ENCODE measurements at regions not wholly inside any gene's neighbourhood (a gene's known extent, or its start where the extent isn't known, plus 50 kb on each side); places are given as distances from the start of the nearest gene placed in this dataset.

DNA sequence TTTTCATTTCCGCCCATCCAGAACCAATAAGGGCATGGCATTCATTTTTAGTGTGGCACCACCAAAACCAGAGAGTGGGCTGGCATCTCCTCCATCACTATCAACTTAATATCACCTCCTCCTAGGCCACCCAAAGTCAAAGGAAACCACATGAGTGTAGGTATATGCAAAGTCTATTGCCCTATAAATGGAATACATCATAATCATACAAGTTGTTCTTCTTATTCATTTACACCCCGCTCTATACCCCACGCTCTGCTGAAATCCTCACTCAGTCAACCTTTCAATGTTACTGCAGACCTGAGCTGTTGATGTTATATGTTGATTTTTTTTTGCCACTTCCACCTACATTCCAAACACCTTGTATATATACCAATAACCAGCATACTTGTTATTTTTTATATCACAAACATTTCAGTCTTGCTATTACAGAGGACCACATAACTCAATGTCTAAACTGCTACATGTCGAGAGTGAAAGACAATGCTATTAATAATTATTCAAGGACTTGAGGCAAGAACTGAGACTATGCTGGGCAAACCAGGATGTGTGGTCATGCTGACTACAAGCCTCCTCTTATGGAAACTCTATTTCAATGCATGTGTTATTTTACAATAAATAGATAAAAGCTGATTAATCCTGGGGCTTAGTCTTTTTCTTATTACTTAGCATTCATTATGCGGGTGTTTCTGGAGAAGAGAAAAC, 466.5 kb upstream of the ID2 start:
- DNase-seq (ENCODE audit: low read depth): no peak

DNA sequence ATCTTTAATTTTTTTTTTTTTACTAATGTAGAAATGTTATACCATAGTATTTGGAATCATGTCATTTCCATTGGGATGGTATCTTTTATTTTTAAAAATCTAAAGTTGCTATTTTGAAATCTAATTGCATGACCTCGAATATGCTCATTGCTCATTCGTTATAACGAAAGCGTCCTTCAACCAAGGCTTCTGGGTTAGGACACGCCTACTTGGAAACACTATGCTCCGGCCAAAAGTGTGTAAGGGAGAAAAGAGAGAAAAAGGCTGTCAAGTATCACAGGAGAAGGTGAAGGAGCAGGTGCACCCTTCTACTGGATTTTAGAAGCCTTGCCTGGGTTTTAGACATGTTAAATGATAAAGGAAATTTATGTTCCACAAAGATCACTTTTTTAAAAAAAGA, 465.9 kb upstream of the ID2 start:
- no peak for DNase-seq (ENCODE audit: low read depth)

DNA sequence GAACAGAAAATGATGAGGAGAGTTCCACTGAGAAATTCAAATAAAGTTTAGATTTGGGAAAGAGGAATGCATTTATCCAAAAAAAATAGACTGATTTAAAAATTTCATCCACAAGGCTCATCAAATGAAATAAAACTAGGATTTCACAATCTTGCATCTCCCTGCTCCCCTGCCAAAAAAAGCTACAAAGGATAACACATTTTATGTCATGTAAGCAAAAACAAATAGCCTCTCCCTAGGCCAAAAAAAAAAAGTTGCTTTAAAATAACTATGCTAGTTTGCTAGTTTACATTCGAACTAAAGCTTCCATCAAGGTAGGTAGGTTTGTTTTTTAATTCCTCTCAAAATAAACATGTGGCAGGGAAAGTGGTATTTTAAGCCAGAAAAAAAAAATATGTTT, 465.5 kb upstream of the ID2 start:
- no peak for DNase-seq (ENCODE audit: low read depth)

DNA sequence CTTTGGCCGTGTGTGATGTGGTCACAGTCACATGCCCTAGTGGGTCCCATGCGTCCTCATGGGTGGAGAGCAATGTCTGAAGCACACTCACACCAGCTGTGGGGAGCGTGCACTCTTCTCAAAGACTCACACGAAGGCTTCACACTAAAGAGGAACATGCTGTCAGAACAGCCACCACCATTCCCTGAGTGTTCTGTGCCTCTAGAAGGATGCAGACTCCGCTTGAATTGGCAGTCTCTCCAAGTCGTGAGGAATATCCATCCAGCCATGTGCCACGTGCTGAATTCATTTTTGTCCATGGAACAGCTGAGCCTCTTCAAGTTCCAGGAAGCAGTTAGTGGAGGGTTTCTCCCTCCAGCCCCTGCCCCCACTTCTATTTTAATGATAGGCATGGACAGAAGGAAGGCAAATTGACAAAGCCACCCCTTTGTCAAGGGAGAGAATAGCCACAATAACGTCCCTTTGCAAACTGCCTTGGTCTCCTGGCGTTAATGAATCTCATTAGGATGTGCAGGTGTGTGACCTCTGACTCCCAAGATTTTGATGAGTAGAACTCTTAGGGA, 464.3 kb upstream of the ID2 start:
- DNase-seq (ENCODE audit: low read depth): no peak

DNA sequence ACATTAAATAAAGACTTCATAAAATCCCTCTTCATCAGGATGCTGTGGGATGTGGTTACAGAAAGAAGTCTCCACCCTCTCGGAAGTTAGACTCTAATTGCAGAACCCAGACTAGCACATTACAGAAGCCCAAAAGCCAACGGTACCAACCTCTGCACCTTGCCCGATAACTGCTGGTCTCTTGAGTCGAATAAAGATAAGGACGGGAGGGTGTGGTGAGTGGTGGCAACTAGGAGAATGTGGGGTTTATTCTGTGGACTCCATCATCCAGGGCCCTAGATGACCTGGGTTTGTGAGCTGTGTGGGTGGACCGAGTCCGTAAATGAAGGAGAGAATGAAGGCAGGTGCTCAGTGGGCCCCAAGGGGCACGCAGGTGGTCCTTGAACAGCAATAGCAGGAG, 462.8 kb upstream of the ID2 start:
- no peak for DNase-seq (ENCODE audit: low read depth)

DNA sequence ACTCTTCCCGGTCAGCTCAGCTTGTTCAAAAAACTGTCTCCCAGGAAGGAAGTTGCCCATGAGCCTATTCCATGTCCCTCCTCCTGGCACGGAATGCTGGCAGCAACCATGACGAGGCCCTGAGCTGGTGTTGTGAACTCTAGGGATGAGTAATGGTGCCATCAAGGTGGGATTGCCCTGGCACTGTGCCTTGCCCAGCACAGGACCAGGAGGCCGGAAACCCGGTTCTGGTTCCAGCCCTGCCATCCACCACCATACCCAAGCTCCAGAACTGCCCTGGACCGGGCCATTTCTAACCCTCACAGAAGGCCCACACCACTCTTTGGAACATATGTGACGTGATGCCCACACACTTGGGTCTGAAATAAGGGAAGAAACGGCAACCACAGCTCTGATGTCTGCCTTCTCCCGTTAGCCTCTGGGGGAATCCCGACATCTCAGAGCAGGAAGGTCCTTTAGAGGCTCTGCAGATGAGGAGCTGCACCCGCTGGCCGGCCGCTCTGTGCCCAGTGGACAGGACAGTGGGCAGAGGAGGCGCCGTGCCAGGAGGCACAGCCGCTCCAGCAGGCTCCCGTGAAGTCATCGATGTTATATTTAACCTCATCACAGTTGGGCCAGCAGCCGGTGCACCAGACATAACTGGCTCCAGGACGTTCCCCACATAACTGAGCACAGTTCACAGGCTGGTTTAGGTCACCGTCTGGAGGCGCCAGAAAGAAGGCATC, 462.1 kb upstream of the ID2 start:
- DNase-seq (ENCODE audit: low read depth): peak; percentile 29

DNA sequence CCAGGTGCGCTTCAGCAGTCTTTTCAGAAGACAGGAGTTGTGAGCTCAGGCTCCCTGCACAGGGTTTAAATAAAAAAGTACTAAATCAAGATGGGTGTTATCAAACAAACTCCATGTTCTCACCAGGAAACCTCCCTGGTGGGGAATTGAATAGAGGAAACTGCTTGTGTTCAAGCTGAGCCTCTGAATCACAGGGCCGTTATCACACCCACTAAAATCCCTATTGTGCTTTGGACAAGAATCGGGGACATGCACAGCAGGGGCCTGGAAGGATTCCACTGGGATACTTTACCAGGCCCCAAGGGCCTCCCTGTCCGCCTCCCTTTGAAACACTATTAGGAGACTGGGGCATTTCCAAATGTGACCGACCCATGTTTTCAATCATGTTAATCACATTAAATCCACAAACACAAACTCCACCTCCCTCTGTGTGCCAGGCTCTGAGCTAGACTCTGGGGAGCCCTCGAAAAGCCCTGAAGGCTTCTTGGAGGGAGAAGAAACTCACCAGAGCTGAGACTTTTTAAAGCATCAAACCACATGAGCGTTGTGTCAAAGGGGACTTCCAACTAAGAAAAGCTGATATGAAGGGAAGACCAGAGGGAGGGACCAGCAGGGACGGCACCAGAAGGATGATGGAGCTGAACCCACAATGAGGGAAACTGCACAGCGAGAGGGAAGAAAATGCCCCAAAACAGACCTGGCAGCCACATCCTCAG, 458.7 kb upstream of the ID2 start:
- no peak for DNase-seq (ENCODE audit: low read depth)

DNA sequence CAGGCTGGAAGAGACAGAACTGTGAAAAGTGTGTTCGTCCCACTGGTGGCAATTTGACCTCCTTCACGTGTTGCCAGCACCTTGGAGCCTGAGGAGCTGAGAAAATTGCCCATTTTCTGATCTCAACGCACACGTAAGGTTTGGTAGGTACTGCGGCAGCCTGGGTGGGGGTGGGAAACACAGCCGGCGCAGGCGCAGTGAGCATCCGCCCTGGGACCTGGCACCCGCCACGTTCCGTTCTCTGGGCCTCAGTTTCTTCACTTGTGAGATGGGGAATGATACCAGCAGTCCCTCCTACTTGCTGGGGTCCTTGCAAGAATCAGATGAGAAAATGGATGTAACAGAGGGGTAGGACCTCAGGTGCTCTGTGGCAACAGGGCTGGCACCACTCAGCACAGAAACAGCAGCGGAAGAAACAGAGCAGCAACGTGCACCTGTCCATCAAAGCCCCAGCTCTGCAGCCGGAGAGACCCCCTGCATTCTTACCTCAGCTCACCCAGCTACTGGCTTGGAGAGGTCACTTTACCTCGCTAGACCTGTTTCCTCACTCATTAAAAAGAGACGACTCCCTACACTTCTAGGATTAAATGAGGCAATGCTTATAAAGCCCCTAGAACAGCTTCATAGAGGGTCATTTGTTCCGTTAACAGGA, 458.0 kb upstream of the ID2 start:
- DNase-seq (ENCODE audit: low read depth): no peak

DNA sequence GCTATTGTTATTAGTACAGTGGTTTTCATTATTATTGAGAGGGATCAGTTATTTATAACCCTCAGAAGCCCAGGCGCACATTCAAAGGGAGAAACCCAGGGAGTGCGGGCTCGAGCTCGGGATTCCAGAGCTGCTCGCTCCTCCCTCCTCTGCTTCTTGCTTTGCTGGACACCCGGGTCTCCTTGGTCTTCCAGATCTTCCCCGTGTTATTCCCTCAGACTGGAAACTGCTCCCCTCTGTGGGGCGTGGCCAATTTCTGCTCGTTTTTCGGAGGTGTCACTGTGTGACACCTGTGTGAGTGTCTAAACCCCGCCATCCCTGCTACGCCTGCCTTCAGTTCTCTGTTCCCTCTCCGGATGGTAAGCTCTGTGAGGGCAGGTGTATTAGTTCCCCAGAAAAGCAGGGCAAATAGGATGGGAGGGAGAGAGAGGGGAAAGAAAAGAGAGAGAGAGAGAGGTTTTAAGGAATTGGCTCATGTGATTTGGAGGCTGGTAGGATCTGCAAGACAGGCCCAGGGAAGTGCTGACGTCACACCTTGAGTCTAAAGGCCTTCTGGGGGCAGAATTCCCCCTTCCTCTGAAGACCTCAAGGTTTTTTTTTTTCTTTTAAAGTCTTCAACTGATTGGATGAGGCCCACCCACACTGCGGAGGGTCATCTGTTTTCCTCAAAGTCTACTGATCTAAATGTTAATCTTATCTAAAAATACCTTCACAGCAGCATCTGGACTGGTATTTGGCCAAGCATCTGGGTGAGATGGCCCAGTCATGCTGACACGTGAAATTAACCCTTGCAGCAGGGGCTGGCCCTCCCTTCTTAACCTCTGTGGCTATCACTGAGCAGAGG, 457.3 kb upstream of the ID2 start:
- DNase-seq (ENCODE audit: low read depth): no peak

DNA sequence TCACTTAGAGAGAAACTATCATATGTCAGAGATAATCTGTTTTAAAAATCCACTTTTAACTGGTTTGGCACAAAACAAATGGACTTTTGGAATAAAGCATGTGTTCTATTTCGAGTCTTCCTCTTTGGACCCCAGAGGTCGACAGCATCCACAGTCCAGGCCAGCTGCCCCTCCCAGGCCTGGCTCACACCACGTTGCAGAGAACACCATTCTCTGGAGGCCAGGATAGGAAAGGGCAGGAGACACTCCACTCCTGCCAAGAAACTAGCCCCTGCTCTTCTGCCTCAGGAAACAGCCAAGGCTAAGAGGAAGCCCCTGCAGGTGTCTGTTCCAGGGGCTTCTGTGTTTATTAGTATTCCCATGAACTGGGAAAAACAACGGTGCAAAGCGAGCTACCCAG, 456.6 kb upstream of the ID2 start:
- DNase-seq (ENCODE audit: low read depth): no peak

DNA sequence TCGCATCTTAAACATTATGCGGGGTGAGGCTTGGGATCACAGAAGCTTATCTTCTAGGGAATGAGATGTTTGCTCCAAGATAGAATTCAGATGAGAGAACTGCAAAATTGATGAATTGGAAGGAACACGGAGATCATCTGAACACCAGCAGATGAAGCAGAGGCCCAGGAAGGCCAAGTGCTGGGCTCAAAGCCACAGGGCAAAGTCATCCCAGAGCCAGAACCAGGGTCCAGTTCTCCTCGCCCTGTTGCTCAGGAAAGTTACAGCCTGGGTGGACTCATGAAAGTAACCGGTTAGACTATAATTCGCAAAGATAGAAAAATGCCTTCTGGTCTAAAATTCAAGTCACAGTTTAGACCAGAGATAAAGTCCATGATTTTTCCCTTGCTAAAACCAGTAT, 456.1 kb upstream of the ID2 start:
- DNase-seq (ENCODE audit: low read depth): no peak

DNA sequence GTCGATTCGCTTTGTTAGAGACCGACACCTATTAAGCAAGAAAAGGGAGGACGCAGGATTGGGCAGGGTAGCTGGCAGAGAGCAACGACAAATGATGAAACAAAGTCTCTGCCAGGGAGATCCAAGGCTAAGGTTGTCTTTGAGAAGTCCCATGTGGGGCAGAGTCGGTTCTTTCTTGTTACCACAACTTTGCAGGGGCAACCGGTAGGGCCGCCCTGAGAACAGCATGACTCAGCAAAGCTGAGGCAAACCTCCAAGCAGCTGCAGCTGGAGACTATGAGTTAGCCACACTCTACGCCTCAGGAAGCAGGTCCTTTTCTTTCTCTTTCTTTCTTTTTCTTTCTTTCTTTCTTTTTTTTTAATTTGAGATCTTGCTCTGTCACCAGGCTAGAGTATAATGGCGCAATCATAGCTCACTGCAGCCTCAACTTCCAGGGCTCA, 452.3 kb upstream of the ID2 start:
- peak; percentile 71 for DNase-seq (ENCODE audit: low read depth)

DNA sequence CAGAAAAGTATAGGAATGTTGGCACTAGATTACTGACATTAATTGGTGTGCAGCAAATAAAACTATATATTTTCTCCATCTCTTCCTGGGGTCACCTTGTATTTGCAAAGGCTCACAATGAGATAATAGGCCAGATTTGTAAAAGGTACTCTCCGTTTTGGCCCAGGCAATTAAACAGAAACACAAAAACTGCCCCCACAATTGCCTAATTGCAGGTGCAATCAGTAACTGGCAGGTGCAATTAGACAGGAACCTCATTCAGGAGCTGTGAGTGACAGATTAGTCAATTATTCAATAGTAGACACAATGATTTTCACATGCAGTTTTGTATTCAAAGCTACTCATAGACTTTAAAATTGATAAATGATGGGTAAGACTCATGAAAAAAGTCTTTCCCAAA, 451.4 kb upstream of the ID2 start:
- DNase-seq (ENCODE audit: low read depth): no peak

DNA sequence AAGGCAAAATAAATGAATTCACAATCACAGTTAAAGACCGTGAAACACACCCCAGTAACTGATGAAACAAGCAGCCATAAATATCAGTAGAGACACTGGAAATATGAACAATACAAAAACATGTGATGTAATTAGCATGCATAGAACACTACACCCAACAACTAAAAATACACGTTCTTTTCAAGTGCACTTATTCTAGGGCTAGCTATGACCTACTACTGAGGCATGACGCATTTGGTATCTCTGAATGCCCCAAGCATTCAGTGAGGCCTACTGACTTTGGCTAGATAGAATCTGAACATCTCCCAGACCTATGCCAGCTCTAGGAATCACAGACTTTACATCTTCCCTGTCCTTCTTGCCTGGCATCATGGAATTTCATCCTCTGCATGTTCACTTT, 450.0 kb upstream of the ID2 start:
- DNase-seq (ENCODE audit: low read depth): no peak

DNA sequence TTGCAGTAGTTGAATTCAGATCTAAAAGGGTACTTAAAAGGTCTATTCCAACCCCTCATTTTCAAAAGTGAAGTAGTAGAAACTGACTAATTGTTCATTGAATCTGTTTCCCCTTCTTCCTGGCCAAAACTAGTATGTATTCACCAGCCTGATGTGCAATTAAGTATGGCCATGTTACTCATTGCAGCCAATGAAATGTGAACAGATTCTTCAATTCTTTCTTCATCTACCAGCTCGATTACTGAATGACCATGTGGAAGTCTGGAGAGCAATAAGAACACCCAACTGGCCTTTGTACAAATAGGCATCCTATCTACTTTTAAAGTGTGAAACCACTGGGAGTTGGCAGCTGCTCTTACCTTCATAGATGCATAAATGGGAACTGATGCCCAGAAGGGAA, 449.0 kb upstream of the ID2 start:
- no peak for DNase-seq (ENCODE audit: low read depth)

DNA sequence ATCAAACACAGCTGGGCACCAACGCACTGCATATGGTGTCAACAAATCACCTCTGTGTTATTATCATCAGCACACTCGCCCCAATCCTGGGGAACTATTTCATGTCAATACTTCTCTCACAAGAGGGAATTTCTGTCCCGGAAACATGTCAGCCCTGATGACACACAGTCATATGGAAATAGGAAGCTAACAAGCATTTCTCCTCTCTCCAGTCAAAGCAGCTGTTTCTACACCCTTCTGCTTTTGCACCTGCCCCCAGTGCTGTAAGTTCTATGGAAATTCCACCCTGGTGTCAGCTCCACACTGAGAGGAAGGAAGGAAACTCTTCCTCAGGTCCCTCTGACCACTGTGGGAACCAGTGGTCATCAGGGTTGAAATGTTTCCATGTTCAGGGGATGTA, 447.6 kb upstream of the ID2 start:
- no peak for DNase-seq (ENCODE audit: low read depth)

DNA sequence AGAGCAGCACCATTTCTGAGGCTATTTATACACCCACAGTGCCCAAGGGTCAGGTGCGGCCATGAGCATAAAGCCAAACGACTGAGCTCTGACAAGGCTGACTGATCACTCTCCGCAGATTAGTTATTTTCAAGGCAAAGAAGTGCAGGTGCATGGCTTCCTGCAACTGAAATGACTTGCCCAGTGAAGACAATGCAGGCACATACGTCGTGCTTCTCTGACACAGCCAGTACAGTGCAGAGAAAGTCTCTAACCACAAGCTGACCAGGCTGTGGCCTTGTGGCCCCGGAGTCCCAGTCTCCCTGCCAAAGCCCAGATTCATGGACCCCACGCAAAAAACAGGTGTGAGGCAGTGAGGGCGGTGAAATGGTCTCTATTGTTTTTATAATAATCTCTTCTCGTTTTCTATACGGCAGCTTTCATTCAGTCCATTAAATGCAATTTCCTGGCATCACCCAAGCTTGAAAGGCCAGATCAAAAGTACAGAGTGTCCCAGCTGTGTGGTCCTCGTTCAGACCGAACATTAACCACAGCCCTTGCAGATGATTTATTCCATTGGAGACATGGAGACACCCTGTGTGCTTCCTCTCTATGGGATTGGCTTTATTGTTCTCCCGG, 447.0 kb upstream of the ID2 start:
- DNase-seq (ENCODE audit: low read depth): no peak

DNA sequence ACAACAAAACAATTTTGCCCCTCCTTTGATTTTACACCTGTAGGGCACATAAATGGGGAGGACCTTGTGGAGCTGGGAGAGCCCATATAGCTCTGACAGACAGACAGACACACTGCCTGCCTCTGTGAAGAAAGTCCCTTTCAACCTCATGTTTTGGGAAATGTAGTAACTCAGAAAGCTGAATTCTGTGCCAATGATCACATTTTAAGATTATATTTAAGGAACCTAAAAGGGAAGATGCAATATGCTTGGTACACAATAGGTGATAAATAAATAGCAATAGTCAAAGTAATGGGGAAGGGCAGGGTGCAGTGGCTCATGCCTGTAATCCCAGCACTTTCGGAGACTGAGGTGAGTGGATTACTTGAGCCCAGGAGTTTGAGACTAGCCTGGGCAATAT, 446.4 kb upstream of the ID2 start:
- no peak for DNase-seq (ENCODE audit: low read depth)

DNA sequence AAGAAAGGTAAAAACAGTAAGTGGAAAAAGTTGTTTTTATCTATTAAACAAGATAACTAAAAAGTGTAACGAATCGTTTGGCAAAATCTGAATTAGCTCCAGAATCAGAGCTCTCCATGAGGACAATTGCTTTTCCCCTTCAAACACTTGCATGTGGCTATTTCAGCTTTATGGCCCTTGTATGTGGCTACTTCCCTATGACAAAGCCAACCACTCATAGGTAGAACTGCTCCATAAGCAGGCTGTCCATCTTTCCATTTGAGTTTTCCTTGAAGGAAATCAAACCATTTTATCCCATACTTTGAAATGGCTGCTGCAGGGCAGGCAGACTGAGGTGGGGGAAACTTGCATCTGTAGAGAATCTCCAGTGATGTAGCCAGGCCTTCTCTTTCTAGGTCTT, 445.5 kb upstream of the ID2 start:
- no peak for DNase-seq (ENCODE audit: low read depth)

DNA sequence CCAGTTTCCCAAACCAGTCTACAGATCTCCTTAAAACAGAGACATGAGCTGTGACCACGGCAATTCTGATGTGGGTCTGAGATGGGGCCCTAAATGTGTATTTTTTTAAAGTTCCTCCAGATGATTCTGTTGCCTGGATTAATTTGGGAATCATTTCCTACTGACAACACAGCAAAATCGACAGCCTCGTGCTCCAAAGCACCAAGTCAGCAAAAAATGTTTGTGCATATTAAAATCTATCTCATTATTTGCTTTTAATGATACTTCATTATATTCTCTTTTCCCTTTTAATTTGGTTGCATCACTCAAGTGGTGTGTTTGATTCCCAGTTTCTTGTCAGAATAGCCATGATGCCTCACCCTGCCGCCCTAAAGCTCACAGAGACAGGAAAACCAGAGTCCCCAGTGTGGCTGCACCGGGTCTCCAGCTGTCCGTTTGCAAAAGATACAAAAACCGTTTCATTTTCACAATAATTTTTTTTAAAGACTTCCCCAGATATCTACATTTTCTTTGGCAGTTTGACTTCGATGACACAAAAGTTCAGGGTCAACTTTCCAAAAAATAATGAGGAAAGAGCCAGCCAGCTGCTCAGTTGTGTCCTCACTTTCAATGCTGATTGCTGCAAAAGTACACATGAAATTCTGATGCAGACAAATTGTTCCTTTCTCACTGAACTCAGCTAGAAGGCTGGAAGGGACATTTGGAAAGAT, 443.2 kb upstream of the ID2 start:
- DNase-seq (ENCODE audit: low read depth): no peak

All from HT1080 (cell line).